ENCODE measurements at regions not wholly inside any gene's neighbourhood (a gene's known extent, or its start where the extent isn't known, plus 50 kb on each side); places are given as distances from the start of the nearest gene placed in this dataset.

DNA sequence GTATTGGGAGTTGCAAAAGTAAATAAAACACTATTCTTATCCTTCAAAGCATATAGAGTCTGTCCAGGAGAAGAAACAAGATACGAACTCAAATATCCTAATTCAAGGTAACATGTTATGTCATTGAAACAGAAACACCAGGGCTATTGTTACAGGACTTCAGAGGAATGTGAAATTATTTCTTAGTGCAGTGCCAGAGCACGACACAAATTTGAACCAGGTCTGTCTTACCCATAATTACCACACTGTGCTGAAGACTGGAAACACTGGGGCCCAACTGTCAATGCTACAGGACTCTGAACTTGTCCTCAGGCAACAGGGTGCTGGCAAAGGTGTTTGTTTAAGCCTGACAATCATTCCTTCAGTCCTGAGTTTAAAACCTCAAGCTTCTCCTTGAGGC, 633.6 kb upstream of the UBE2E2 start:
- ChIA-PET CTCF (no interaction called here), POLR2A (no interaction called here)
- H3K4me3 ChIP-seq (ENCODE audit: low read depth, low read length): no peak overlapping the region
- H3K36me3 ChIP-seq (ENCODE audit: control insufficient read depth, insufficient read depth, low read length): no peaks in the 10 kb centered on the region
- no peaks in the 10 kb centered on the region for H3K27me3 ChIP-seq (ENCODE audit: control insufficient read depth, insufficient read depth, low read length)
- TF ChIP-seq, protein P1, sequence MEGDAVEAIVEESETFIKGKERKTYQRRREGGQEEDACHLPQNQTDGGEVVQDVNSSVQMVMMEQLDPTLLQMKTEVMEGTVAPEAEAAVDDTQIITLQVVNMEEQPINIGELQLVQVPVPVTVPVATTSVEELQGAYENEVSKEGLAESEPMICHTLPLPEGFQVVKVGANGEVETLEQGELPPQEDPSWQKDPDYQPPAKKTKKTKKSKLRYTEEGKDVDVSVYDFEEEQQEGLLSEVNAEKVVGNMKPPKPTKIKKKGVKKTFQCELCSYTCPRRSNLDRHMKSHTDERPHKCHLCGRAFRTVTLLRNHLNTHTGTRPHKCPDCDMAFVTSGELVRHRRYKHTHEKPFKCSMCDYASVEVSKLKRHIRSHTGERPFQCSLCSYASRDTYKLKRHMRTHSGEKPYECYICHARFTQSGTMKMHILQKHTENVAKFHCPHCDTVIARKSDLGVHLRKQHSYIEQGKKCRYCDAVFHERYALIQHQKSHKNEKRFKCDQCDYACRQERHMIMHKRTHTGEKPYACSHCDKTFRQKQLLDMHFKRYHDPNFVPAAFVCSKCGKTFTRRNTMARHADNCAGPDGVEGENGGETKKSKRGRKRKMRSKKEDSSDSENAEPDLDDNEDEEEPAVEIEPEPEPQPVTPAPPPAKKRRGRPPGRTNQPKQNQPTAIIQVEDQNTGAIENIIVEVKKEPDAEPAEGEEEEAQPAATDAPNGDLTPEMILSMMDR (IDR thresholded peaks at IDR 0.05; ENCODE audit: insufficient read depth, low read depth, low read length): no peak
- DNase-seq (ENCODE audit: low read depth): no peak

DNA sequence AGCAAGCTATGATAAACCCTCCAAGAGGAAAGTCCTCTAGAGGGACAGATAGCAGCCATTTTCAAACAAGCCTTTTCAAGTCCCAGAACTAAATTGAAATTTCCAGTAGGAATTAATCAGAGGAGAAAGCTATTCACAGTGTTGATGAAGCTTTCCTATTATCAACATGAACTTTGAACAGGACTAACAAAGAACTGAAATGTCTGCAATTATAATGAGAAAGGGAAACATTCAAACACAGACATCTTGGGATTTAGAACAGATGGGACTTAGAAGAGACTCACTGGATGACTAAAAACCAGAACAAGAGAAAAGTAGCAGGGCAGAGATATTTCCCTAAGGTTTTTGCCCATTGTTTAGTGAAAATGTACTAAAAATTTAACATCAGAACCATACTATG, 622.1 kb upstream of the UBE2E2 start:
- POLR2A ChIA-PET: no interaction called here
- H3K4me3 ChIP-seq (ENCODE audit: low read depth, low read length): no peak overlapping the region
- H3K27me3 ChIP-seq (ENCODE audit: control insufficient read depth, insufficient read depth, low read length): no peaks in the 10 kb centered on the region
- TF ChIP-seq, protein P1 (IDR thresholded peaks at IDR 0.05; ENCODE audit: insufficient read depth, low read depth, low read length): no peak
- CTCF ChIA-PET: interaction anchor here (1.2 kb wide), 1 partner anchor 17 kb away, joined by 3 read pairs; no protein-coding TSS in a partner anchor
- H3K36me3 ChIP-seq (ENCODE audit: control insufficient read depth, insufficient read depth, low read length): no peaks in the 10 kb centered on the region
- DNase-seq (ENCODE audit: low read depth): no peak

DNA sequence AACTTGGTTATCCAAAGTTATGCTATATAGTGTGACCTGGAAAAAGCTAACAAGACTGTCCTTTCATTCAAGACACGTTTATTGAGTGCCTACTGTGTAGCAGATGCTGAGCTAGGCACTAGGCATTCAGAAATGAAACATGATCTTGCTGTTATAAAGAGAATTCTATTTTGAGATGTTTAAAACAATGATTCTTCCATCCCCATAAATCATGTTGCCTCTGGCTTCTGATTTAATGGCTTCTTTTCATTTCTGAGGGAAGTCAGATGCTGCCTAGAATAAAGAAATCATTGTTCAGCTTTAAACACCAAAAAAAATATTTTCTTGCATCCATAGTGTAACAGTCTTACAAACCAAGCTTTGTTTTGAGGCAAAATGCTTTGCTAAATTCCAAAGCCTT, 620.9 kb upstream of the UBE2E2 start:
- TF ChIP-seq, protein P1 (IDR thresholded peaks at IDR 0.05; ENCODE audit: insufficient read depth, low read depth, low read length): no peak

DNA sequence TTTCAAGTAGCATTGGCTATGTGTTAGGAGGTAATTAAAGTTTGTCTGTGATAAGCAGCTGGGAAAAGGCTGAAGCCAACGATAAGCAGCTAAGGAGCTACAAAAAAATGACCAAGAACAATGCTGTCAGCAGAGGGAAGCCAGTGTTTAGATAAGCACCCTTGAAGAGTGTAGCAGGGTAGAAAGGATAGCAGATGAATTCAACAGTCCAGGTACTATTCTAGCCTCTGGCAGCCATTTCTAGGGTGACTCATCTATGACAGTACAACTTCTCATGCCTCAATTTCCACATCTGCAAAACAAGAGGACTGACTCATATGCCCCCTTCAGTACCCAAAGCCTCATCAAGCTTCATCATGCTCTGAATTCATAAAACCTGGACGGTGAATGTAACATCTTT, 617.6 kb upstream of the UBE2E2 start:
- ChIA-PET POLR2A (no interaction called here), CTCF (no interaction called here)
- H3K4me3 ChIP-seq (ENCODE audit: low read depth, low read length): no peak overlapping the region
- H3K36me3 ChIP-seq (ENCODE audit: control insufficient read depth, insufficient read depth, low read length): no peaks in the 10 kb centered on the region
- H3K27me3 ChIP-seq (ENCODE audit: control insufficient read depth, insufficient read depth, low read length): no peaks in the 10 kb centered on the region
- DNase-seq (ENCODE audit: low read depth): no peak
- TF ChIP-seq, protein P1 (IDR thresholded peaks at IDR 0.05; ENCODE audit: insufficient read depth, low read depth, low read length): no peak

More for the DNA sequence above, 620.9 kb upstream of the UBE2E2 start:
- H3K27me3 ChIP-seq (ENCODE audit: control insufficient read depth, insufficient read depth, low read length): no peaks in the 10 kb centered on the region
- no peak overlapping the region for H3K4me3 ChIP-seq (ENCODE audit: low read depth, low read length)
- ChIA-PET POLR2A (no interaction called here), CTCF (no interaction called here)
- DNase-seq (ENCODE audit: low read depth): no peak
- no peaks in the 10 kb centered on the region for H3K36me3 ChIP-seq (ENCODE audit: control insufficient read depth, insufficient read depth, low read length)

DNA sequence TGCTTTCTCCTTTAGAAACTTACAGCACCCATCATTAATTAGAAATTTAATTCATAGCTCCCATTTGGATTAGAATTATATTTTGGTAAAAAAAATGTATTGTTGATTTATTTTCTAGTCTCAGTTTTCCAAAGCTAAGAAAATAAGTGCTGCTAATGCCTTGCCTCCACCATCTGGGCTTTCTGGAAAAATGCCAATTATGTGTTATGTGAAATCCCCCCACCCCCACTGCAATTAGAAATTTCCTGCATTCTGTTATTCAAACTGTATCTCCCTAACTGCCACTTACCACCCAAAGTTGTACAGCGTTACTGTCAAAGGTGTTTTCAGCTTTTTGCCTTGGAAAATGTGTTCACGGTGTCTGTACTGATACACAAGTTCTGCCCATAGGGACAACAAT, 617.2 kb upstream of the UBE2E2 start:
- POLR2A ChIA-PET: no interaction called here
- TF ChIP-seq, protein P1 (IDR thresholded peaks at IDR 0.05; ENCODE audit: insufficient read depth, low read depth, low read length): no peak
- Histone ChIP-seq H3K4me3 (ENCODE audit: low read depth, low read length) (no peak overlapping the region), H3K27me3 (ENCODE audit: control insufficient read depth, insufficient read depth, low read length) (no peaks in the 10 kb centered on the region), H3K36me3 (ENCODE audit: control insufficient read depth, insufficient read depth, low read length) (no peaks in the 10 kb centered on the region)
- CTCF ChIA-PET: no interaction called here
- no peak for DNase-seq (ENCODE audit: low read depth)

All from BJ (cell line).